GM19238 (cell line): ENCODE measurements at regions not wholly inside any gene's neighbourhood (a gene's known extent, or its start where the extent isn't known, plus 50 kb on each side); places are given as distances from the start of the nearest gene placed in this dataset.

Source experiments
- DNase-seq: peaks from one replicate; pipeline ENCODE4 v3.0.0; 2011; ENCODE audit warnings: low spot score; ENCODE audit not compliant: insufficient read length

DNA sequence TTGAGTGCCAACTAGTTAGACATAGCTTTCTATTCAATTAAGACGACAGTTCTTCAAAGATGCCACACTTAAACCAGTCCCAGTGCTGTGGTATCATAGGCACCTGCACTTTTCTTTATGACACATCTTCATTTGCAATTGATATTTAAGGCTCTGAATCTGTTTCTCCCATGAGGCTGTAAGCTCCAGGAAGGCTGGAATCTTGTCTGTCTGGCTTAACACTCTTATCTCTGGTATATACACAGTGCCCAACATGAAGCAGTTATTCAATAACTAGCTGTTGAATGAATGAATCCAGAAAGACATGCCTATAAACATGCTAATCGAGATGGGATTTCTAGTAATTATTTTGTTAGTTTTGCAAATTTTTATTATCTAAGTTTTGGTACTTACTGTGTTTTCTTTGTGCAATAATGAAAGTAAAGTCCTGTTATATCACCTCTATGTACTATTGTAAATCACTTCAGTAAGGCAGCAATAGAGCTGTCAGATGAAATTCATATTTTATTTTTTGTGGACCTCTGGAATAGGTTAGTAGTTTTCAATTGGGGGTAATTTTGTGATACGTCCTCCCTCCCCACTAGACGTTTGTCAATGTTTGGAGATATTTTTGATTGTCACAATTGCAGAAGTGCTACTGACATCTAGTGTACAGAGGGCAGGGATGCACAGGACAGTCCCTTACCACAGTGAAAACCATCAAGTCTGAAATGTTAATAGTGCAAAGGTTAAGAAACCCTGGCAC lies 51.3 kb upstream of the STEAP4 start:
- DNase-seq = no peak

DNA sequence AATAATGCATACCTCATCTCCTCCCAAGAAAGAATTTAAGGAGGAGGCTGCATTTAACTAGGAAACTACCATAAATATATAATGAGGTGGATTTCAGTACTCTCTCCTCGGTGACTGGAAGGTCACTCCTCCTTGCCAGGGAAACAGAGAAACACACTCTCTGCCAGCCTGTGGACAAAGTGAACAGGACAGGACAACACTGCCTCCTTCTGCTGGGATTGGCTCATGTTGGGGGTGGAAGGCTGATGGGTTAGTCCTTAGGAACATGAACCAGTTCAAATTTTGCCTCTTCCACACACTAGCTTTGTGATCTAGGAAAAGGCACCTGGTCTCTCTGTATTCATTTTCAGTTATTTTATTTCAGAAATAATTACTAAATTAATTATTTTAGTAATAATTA lies 50.6 kb upstream of the STEAP4 start:
- DNase-seq = no peak
